A673 (cell line): ENCODE measurements at regions not wholly inside any gene's neighbourhood (a gene's known extent, or its start where the extent isn't known, plus 50 kb on each side); places are given as distances from the start of the nearest gene placed in this dataset.

Experiments
- CTCF ChIP-seq: fragments of 300-800, 200-600 bp; sonication (generic); conservative IDR thresholded peaks from 2 replicates; pipeline ENCODE4 v1.5.1; 2017; ENCODE audit warnings: low read depth, mild to moderate bottlenecking, antibody characterized with exemption, low read length, moderate library complexity, mixed read lengths
- EZH2 ChIP-seq: fragments of 200-600 bp; sonication (generic); IDR thresholded peaks from 2 replicates; pipeline ENCODE4 v1.6.1; 2017; ENCODE audit warnings: borderline replicate concordance, low read depth, mild to moderate bottlenecking, mixed read lengths, antibody characterized with exemption, low read length; ENCODE audit not compliant: poor library complexity, severe bottlenecking

- TF ChIP-seq CTCF, result no peak
- no peak for TF ChIP-seq EZH2
These were observed 456.6 kb upstream of the ARRDC3 start for GRCh38 chr5:91839721-91840120.
